ENCODE measurements at regions not wholly inside any gene's neighbourhood (a gene's known extent, or its start where the extent isn't known, plus 50 kb on each side); places are given as distances from the start of the nearest gene placed in this dataset.

DNA sequence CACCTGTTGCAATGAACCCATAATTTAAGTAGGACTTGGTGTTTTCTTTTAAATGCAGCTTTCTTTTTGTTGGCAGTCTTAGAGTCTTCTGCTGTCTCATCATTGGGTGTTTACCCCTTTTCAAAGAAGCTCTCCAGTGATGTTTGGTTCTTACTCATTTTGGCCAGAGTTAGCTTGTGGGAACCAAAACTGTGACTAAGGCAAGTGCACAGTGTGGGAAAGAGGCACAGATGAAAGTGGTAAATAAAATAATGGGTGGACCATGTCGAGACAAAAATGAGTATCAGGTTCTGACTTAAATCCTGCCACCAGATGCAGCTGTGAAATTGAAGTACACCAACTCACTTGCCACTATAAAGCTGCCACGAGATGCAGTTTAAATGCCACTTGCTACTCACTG is 615.4 kb upstream of the MIS18BP1 start:
- TF ChIP-seq ZFX (IDR thresholded peaks at IDR 0.05), result no peak
- TF ChIP-seq, protein P1, sequence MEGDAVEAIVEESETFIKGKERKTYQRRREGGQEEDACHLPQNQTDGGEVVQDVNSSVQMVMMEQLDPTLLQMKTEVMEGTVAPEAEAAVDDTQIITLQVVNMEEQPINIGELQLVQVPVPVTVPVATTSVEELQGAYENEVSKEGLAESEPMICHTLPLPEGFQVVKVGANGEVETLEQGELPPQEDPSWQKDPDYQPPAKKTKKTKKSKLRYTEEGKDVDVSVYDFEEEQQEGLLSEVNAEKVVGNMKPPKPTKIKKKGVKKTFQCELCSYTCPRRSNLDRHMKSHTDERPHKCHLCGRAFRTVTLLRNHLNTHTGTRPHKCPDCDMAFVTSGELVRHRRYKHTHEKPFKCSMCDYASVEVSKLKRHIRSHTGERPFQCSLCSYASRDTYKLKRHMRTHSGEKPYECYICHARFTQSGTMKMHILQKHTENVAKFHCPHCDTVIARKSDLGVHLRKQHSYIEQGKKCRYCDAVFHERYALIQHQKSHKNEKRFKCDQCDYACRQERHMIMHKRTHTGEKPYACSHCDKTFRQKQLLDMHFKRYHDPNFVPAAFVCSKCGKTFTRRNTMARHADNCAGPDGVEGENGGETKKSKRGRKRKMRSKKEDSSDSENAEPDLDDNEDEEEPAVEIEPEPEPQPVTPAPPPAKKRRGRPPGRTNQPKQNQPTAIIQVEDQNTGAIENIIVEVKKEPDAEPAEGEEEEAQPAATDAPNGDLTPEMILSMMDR (conservative IDR thresholded peaks at IDR 0.05), result no peak

Measured in C4-2B (cell line).